ENCODE measurements at regions not wholly inside any gene's neighbourhood (a gene's known extent, or its start where the extent isn't known, plus 50 kb on each side); places are given as distances from the start of the nearest gene placed in this dataset.

- TF ChIP-seq HOXA5 (CRISPR knock-in tag; IDR thresholded peaks at IDR 0.05), result no peak
- TF ChIP-seq TP53 (CRISPR knock-in tag; conservative IDR thresholded peaks at IDR 0.05), result no peak
- TF ChIP-seq HIVEP1 (CRISPR knock-in tag; IDR thresholded peaks at IDR 0.05), result no peak
These were observed 85.7 kb upstream of the SERP2 start (continued) for GRCh38 chr13:44287958-44288357.

- no TSS peak for BruUV-seq (replicated peaks)
- ChIA-PET CTCF (ENCODE audit: low intra/inter-chr PET ratio, low total read pairs) (no interaction called here), POLR2A (no interaction called here)
- H3K4me3 ChIP-seq (replicated peaks in 1 of 3; ENCODE audit: insufficient read depth in 1 of 3, low read depth in 2 of 3, low read length in 3 of 3), result no peak overlapping the region
- H3K27ac ChIP-seq (ENCODE audit: extremely low read length, insufficient read depth, low read length), result no peak overlapping the region
- intact Hi-C loops (cut with micrococcal nuclease; ENCODE audit: unreplicated experiment), result no loop called here
- H3K27me3 ChIP-seq (ENCODE audit: control insufficient read depth in 1 of 2, insufficient read depth in 2 of 2, low read length in 2 of 2), result peaks cover 1 to 5% of the 10 kb centered on the region in 2 experiments; a peak in 2 of 5 replicates
- no peaks in the 10 kb centered on the region for H3K36me3 ChIP-seq (replicated peaks in 1 of 2; ENCODE audit: control insufficient read depth in 1 of 2, insufficient read depth in 2 of 2, low read length in 2 of 2)
- TF ChIP-seq LRRFIP1 (CRISPR knock-in tag; conservative IDR thresholded peaks at IDR 0.05) (no peak), ZBTB7B (CRISPR knock-in tag; IDR thresholded peaks at IDR 0.05) (no peak), ZNF550 (CRISPR knock-in tag; IDR thresholded peaks at IDR 0.05; ENCODE audit: borderline replicate concordance) (no peak), CENPT (CRISPR knock-in tag; IDR thresholded peaks at IDR 0.05; ENCODE audit: low read depth) (no peak), TGIF2 (CRISPR knock-in tag; IDR thresholded peaks at IDR 0.05) (no peak), ZNF460 (CRISPR knock-in tag; IDR thresholded peaks at IDR 0.05; ENCODE audit: borderline replicate concordance) (no peak), ZNF567 (CRISPR knock-in tag; IDR thresholded peaks at IDR 0.05; ENCODE audit: borderline replicate concordance) (no peak), ZNF747 (CRISPR knock-in tag; IDR thresholded peaks at IDR 0.05; ENCODE audit: borderline replicate concordance) (no peak), SNAI1 (CRISPR knock-in tag; IDR thresholded peaks at IDR 0.05; ENCODE audit: borderline replicate concordance) (no peak), ZBTB34 (CRISPR knock-in tag; IDR thresholded peaks at IDR 0.05) (no peak), ZNF563 (CRISPR knock-in tag; IDR thresholded peaks at IDR 0.05) (no peak), HOMEZ (CRISPR knock-in tag; IDR thresholded peaks at IDR 0.05; ENCODE audit: low read depth) (no peak), KLF6 (CRISPR knock-in tag; IDR thresholded peaks at IDR 0.05) (no peak), ZNF737 (CRISPR knock-in tag; IDR thresholded peaks at IDR 0.05; ENCODE audit: borderline replicate concordance) (no peak), ZNF776 (CRISPR knock-in tag; IDR thresholded peaks at IDR 0.05) (no peak)
- H2AFZ ChIP-seq (ENCODE audit: low read length), result no peak overlapping the region
- H3K9me3 ChIP-seq (ENCODE audit: low read length), result no peaks in the 10 kb centered on the region
- no peak for DNase-seq (ENCODE audit: low spot score)
- WGBS (ENCODE audit: low lambda C conversion rate), result 67% methylated on average over 1 of the region's 1 CpG
- H3K79me2 ChIP-seq (ENCODE audit: insufficient read depth, low read length), result no peaks in the 10 kb centered on the region
- no peak for ATAC-seq
- no peak overlapping the region for H3K9ac ChIP-seq (ENCODE audit: insufficient read depth, low read depth, low read length)
- H4K20me1 ChIP-seq (ENCODE audit: insufficient read depth, low read length), result no peaks in the 10 kb centered on the region
- no peak overlapping the region for H3K4me2 ChIP-seq (ENCODE audit: low read depth, low read length)
- in situ Hi-C loops (cut with HindIII; ENCODE audit: extremely low pct_ligation_motif_present, low pct_unique_long_range_greater_than_20kb), result no loop called here
- no peaks in the 10 kb centered on the region for H3K4me1 ChIP-seq (ENCODE audit: insufficient read depth, low read length)
- no peak for FAIRE-seq
These were observed 81.1 kb upstream of the SERP2 start for GRCh38 chr13:44292545-44292944.
